ENCODE measurements at regions not wholly inside any gene's neighbourhood (a gene's known extent, or its start where the extent isn't known, plus 50 kb on each side); places are given as distances from the start of the nearest gene placed in this dataset.

DNA sequence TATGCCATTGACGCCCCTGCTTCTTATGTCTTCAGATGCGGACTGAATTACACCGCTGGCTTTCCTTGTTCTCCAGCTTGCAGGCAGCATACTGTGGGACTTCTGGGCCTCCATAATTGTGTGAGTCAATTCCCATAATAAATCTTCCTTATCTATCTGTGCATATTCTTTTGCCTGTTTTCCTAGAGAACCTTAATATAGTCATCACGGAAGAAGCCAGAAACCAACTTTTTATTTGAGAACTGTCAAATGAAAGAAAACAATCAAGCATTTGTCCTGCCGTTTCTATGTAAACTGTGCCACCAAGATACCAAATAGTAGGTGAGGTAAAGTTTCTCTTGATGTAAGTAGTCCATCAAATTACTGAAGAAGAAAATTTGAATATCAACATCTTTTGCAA, 51.8 kb upstream of the B3GALNT1 start:
- DNase-seq (ENCODE audit: insufficient read length, low spot score) (no peak), FAIRE-seq (no peak)

DNA sequence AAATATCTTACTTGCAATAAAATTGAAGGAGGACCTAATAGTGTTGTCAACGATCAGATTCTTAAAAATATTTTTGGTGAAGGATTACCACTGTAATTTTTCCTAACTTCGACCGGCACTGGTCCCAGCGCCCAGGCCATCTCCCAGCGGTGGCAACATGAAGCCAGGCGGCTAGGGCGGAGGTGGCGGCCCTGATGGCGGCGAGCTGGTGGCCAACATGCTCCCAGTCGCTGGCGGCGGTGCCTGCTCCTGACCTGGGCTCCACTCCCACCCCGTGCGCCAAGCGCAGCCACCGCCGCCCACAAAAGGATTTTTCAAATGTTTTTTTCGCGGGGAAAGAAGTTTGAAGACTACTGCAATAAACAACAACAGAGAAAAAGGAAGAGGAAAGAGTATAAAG, 56.5 kb upstream of the B3GALNT1 start:
- DNase-seq (ENCODE audit: insufficient read length, low spot score) (no peak), FAIRE-seq (no peak)

DNA sequence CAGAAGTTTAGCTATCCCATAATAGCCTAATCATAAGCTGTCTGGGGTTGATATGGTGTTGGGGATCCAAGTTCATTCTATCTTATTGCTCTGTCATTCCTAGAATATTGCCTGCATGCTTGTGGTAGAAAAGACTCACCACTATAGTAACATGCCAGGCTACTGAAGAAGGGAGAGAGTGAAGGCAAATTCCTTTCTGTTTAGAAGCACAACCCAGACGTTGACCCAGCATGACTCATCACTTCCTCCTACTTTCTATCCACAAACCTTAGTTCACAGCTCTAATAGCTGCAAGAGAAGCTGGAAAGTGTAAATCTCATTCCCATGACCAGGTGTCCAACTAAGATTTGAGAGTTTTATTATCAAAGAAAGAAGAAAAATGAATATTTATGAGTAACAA, 57.8 kb upstream of the NMD3 start:
- FAIRE-seq (peak; percentile 90), DNase-seq (ENCODE audit: insufficient read length, low spot score) (peak; percentile 67)

- DNase-seq (ENCODE audit: insufficient read length, low spot score) (no peak), FAIRE-seq (no peak)
Measured at GRCh38 chr3:161166051-161166450, 55.1 kb upstream of the NMD3 start.

DNA sequence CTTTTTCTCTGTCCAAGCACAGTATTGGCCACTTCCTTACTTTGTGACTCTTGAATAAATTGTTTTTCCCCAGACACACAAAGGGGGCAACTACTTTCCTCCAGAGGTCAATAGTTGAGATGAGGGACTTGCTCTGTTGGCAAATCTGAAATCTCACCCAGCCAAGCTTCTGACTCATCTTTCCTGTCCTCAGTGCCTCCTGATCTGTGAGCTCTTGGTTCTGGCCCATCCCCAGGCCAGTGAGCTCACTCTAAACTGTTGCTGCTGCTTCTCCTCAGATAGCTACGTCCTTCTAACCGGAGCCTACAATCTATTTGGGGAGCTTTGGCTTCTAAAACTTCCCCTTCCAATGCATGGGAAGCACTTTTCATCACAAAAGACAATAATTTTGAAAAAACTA, 50.0 kb upstream of the NMD3 start:
- no peak for FAIRE-seq
- DNase-seq (ENCODE audit: insufficient read length, low spot score): peak; percentile 15
